Spleen (tissue), 11 donors: ENCODE measurements at regions not wholly inside any gene's neighbourhood (a gene's known extent, or its start where the extent isn't known, plus 50 kb on each side); places are given as distances from the start of the nearest gene placed in this dataset.
A peak's percentile ranks its signal among the peaks of the same experiment; 100 is the strongest.

ENCODE experiments used
- DNase-seq: peaks from one replicate; pipeline ENCODE4 v3.0.0-alpha.2; 2020
- H3K27ac ChIP-seq, 8 donors: fragments of 200-600 bp; sonication (generic) in 7 of 8; 1 replicate in 4 of 8; 2 replicates in 4 of 8; pipeline versions ENCODE4 v1.5.0 to v1.8.0; 2016 to 2021; ENCODE audit warnings: inconsistent platforms in 4 of 8, mild to moderate bottlenecking in 4 of 8, moderate library complexity in 1 of 8
- H3K27me3 ChIP-seq, 7 donors: fragments of 200-600 bp; sonication (generic) in 6 of 7; replicated peaks in 1 of 7; 1 replicate in 4 of 7; 2 replicates in 3 of 7; pipeline versions ENCODE4 v1.5.0 to v1.8.0; 2016 to 2021; ENCODE audit warnings: inconsistent platforms in 3 of 7, mild to moderate bottlenecking in 1 of 7
- H3K36me3 ChIP-seq, 6 donors: fragments of 200-600 bp; sonication (generic) in 5 of 6; 1 replicate in 4 of 6; 2 replicates in 2 of 6; pipeline versions ENCODE4 v1.5.0 to v1.8.0; 2016 to 2021; ENCODE audit warnings: inconsistent platforms in 2 of 6
- H3K4me1 ChIP-seq, 6 donors: fragments of 200-600 bp; sonication (generic) in 5 of 6; 1 replicate in 3 of 6; 2 replicates in 3 of 6; pipeline versions ENCODE4 v1.5.0 to v1.8.0; 2016 to 2021; ENCODE audit warnings: inconsistent platforms in 3 of 6
- H3K4me3 ChIP-seq, 8 donors: fragments of 200-600 bp; sonication (generic) in 7 of 8; 1 replicate in 4 of 8; 2 replicates in 4 of 8; pipeline versions ENCODE4 v1.5.0 to v1.8.0; 2016 to 2021; ENCODE audit warnings: inconsistent platforms in 4 of 8, mild to moderate bottlenecking in 4 of 8, moderate library complexity in 2 of 8
- H3K9me3 ChIP-seq, 8 donors: fragments of 200-600 bp; sonication (generic) in 7 of 8; 1 replicate in 4 of 8; 2 replicates in 4 of 8; pipeline versions ENCODE4 v1.5.0 to v1.8.0; 2016 to 2021; ENCODE audit warnings: inconsistent platforms in 4 of 8
- CTCF ChIP-seq, 11 experiments: fragments of 200-600 bp in 7 of 11; fragments of 450-650 bp in 4 of 11; sonication (generic) in 4 of 11; IDR thresholded peaks in 8 of 11; conservative IDR thresholded peaks in 3 of 11; 1 replicate in 7 of 11; 2 replicates in 4 of 11; pipeline versions ENCODE4 v1.4.0 to v1.8.0; 2016 to 2021; ENCODE audit warnings: antibody characterized with exemption in 11 of 11, inconsistent platforms in 4 of 11, mild to moderate bottlenecking in 1 of 11
- POLR2A ChIP-seq, 3 donors: fragments of 450-650 bp; IDR thresholded peaks; one replicate each; pipeline ENCODE4 v1.5.1; 2017; ENCODE audit warnings: antibody characterized with exemption in 3 of 3, mild to moderate bottlenecking in 1 of 3
- POLR2AphosphoS5 ChIP-seq, 3 donors: sonication (generic); formaldehyde crosslinking; IDR thresholded peaks; one replicate each; pipeline ENCODE4 v1.5.1; 2017; ENCODE audit warnings: antibody characterized with exemption in 3 of 3
- WGBS, 5 donors: extraction: QIAGEN DNeasy Blood & Tissue Kit in 3 of 5; methylation state at CpG; one replicate each; pipeline versions ENCODE4 v1.1.5 to v1.1.7; 2013 to 2018; 5-methylcytosine and 5-hydroxymethylcytosine counted together
- intact Hi-C: fragments of 100-400 bp; cut with DNase I; formaldehyde crosslinking; loops from one replicate; pipeline ENCODE4 v1.15.0; 2023; ENCODE audit warnings: low total_unique reads
- donor health status: healthy with polysubstance abuse.
- donor health status: DM: no; HTN: no; CAD: no; lungs with moderate emphysema.
- donor health status: DM: no; HTN: no; CAD: no.
- donor health status: Bipolar disorder and iron deficiency.
- donor health status: healthy.
- donor health status: DM: no; HTN: no; CAD: no.
- donor health status: DM: yes; HTN: yes; CAD: no.

GRCh38 chr3:124396339-124396950 is 333.8 kb upstream of the UMPS start:
- Histone ChIP-seq H3K27ac (peak overlapping the region in 4 of 8 donors; percentile 24 to 43 (median 38)), H3K36me3 (peaks cover 0 to 49% (median 0%) of the 10 kb centered on the region in 6 donors), H3K4me3 (no peak overlapping the region), H3K9me3 (no peaks in the 10 kb centered on the region), H3K27me3 (peaks cover 0 to 8% (median 0%) of the 10 kb centered on the region in 7 donors), H3K4me1 (no peaks in the 10 kb centered on the region)
- TF ChIP-seq CTCF (IDR thresholded peaks at IDR 0.05 in 8 of 11, conservative IDR thresholded peaks at IDR 0.05 in 3 of 11) (no peak), POLR2AphosphoS5 (IDR thresholded peaks at IDR 0.05) (no peak), POLR2A (IDR thresholded peaks at IDR 0.05) (no peak)
- DNase-seq, result no peak
- WGBS, 5 donors, result 76 to 85% (median 83%) methylated on average over 5 of the region's 5 CpGs
- intact Hi-C loops, result no loop called here

GRCh38 chr3:124397088-124397487 is 333.2 kb upstream of the UMPS start:
- no peaks in the 10 kb centered on the region for H3K9me3 ChIP-seq
- peaks cover 0 to 54% (median 0%) of the 10 kb centered on the region in 6 donors for H3K36me3 ChIP-seq
- TF ChIP-seq CTCF (IDR thresholded peaks at IDR 0.05 in 8 of 11, conservative IDR thresholded peaks at IDR 0.05 in 3 of 11) (no peak), POLR2AphosphoS5 (IDR thresholded peaks at IDR 0.05) (no peak)
- no peak for DNase-seq
- H3K4me3 ChIP-seq, result no peak overlapping the region
- 87 to 91% (median 89%) methylated on average over 4 of the region's 4 CpGs for WGBS, 5 donors
- H3K4me1 ChIP-seq, result no peaks in the 10 kb centered on the region
- intact Hi-C loops, result no loop called here
- H3K27me3 ChIP-seq, result peaks cover 0 to 8% (median 0%) of the 10 kb centered on the region in 7 donors
- H3K27ac ChIP-seq, result peak overlapping the region in 2 of 8 donors; percentile 24 to 42

GRCh38 chr3:124398594-124398993 is 331.7 kb upstream of the UMPS start:
- Histone ChIP-seq H3K4me3 (no peak overlapping the region), H3K27ac (no peak overlapping the region), H3K27me3 (peaks cover 0 to 8% (median 0%) of the 10 kb centered on the region in 7 donors), H3K9me3 (no peaks in the 10 kb centered on the region), H3K4me1 (no peaks in the 10 kb centered on the region), H3K36me3 (peaks cover 0 to 54% (median 0%) of the 10 kb centered on the region in 6 donors)
- intact Hi-C loops, result no loop called here
- no peak for TF ChIP-seq CTCF (IDR thresholded peaks at IDR 0.05 in 8 of 11, conservative IDR thresholded peaks at IDR 0.05 in 3 of 11)
- no peak for TF ChIP-seq POLR2AphosphoS5 (IDR thresholded peaks at IDR 0.05)
- TF ChIP-seq POLR2A (IDR thresholded peaks at IDR 0.05), result no peak
- 86 to 93% (median 90%) methylated on average over 7 of the region's 7 CpGs for WGBS, 5 donors
- DNase-seq, result no peak

GRCh38 chr3:124401843-124402242 is 328.4 kb upstream of the UMPS start:
- TF ChIP-seq POLR2AphosphoS5 (IDR thresholded peaks at IDR 0.05) (no peak), POLR2A (IDR thresholded peaks at IDR 0.05) (no peak), CTCF (IDR thresholded peaks at IDR 0.05 in 8 of 11, conservative IDR thresholded peaks at IDR 0.05 in 3 of 11) (no peak)
- intact Hi-C loops, result no loop called here
- H3K4me3 ChIP-seq, result no peak overlapping the region
- H3K36me3 ChIP-seq, result peaks cover 0 to 60% (median 0%) of the 10 kb centered on the region in 6 donors
- peaks cover 0 to 8% (median 0%) of the 10 kb centered on the region in 7 donors for H3K27me3 ChIP-seq
- 72 to 85% (median 79%) methylated on average over 2 of the region's 2 CpGs for WGBS, 5 donors
- H3K4me1 ChIP-seq, result no peaks in the 10 kb centered on the region
- no peaks in the 10 kb centered on the region for H3K9me3 ChIP-seq
- no peak for DNase-seq
- H3K27ac ChIP-seq, result no peak overlapping the region
